ENCODE measurements at regions not wholly inside any gene's neighbourhood (a gene's known extent, or its start where the extent isn't known, plus 50 kb on each side); places are given as distances from the start of the nearest gene placed in this dataset.

DNA sequence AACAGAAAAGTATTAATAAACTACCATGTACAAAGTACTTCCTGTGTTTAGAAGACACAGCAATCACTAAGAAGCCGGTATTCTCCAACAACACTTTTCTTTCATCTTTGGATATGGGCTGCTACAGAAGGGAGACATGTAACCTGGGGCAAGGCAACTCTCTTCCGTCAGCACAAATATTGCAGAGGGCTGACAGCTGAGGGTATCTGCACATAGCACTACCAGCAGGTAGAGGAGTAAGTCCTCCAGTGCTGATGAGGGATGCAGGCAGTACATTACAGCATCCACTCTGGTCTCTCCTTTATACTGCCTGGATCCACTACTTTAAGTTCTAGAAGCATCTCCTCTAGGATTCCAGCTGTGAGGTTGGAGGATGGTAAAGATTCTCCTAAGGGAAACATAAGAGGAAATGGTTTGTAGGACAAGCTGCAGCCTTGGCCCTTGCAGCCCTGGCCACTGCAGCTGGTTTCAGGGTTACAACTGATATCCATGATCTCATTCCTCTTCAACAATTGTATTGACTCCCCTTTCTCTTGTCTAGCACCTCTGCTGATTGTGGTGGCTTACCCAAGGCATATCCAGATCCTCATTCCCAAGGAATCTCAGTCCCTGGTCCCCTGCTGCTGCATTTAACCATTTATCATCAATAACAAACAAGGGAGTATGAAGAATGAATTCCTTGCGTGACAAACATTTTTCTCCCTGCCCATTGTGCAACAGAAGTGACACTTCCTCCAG is 110.7 kb upstream of the ADGRF1 start:
- POLR2A ChIA-PET: no interaction called here
- H3K27me3 Mint-ChIP-seq: peaks cover 1% of the 10 kb centered on the region
- no peaks in the 10 kb centered on the region for H3K4me1 Mint-ChIP-seq (ENCODE audit: low read depth)
- no peak overlapping the region for H3K27ac Mint-ChIP-seq
- no peaks in the 10 kb centered on the region for H3K9me3 Mint-ChIP-seq
- no peak overlapping the region for H3K4me3 Mint-ChIP-seq
- ATAC-seq (no peak), DNase-seq (no peak)
- TF ChIP-seq CTCF (IDR thresholded peaks at IDR 0.05): no peak
- CTCF ChIA-PET: interaction anchor here (1.6 kb wide), 1 partner anchor 9 kb away, joined by 3 read pairs; no protein-coding TSS in a partner anchor
- intact Hi-C loops (cut with micrococcal nuclease): no loop called here
- H3K36me3 Mint-ChIP-seq (ENCODE audit: low read depth): no peaks in the 10 kb centered on the region

DNA sequence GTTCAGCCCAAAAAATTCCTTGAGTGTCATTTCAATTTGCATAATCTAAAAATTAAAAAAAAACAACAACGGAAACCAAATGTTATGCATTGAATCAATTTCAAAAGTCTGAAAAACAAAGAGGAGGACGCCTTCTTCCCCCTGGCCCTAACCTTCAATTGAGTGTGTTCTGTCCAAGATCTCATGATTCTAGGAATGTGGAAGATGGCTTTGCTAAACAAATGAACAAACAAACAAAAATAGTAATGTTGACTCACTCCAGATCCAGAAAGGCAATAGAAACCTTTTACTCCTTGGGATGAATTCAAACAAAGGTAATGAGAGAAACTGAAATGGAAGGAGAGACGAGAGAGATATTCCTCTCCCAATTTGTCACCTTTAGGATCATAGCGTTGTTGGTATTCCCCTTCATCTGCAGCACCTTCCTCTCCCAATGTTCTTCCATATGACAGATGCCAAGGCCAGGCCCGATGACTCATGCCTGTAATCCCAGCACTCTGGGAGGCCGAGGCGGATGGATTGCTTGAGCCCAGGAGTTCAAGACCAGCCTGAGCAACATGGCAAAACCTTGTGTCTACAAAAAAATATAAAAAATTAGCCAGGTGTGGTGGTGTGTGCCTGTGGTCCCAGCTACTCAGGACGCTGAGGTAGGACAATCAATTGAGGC is 109.2 kb upstream of the ADGRF1 start:
- POLR2A ChIA-PET: no interaction called here
- no peaks in the 10 kb centered on the region for H3K36me3 Mint-ChIP-seq (ENCODE audit: low read depth)
- CTCF ChIA-PET: no interaction called here
- no peaks in the 10 kb centered on the region for H3K9me3 Mint-ChIP-seq
- no peak overlapping the region for H3K27ac Mint-ChIP-seq
- ATAC-seq (no peak), DNase-seq (no peak)
- peaks cover 2% of the 10 kb centered on the region for H3K27me3 Mint-ChIP-seq
- intact Hi-C loops (cut with micrococcal nuclease): no loop called here
- H3K4me3 Mint-ChIP-seq: no peak overlapping the region
- no peaks in the 10 kb centered on the region for H3K4me1 Mint-ChIP-seq (ENCODE audit: low read depth)
- TF ChIP-seq CTCF (IDR thresholded peaks at IDR 0.05): no peak

DNA sequence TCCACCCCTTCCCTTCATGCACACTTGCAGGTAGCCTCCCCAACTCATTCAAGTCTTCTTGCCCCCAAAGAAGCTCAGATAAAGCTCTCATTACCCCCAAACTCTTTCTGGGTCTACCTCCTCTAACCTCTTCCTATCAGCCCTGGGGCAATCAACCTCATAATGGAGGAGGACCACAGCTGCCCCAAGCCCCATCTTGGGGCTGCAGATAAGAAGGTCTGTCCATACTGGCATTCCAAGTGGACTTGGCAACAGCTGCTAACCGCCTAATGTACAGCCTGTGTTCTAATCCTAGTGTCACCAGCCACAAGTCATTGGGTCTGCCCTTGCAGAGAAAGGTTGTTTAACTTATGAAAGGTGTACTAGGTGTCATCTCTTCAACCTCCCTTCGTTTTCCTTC is 107.4 kb upstream of the ADGRF1 start:
- DNase-seq (no peak), ATAC-seq (no peak)
- H3K36me3 Mint-ChIP-seq (ENCODE audit: low read depth): no peaks in the 10 kb centered on the region
- no peak overlapping the region for H3K4me3 Mint-ChIP-seq
- intact Hi-C loops (cut with micrococcal nuclease): no loop called here
- ChIA-PET POLR2A (interaction anchor here (0.8 to 1.6 kb wide), 2 partner anchors 10 to 11 kb away, joined by 3 to 6 read pairs; no protein-coding TSS in a partner anchor), CTCF (interaction anchor here (0.9 kb wide), 1 partner anchor 160 kb away, joined by 3 read pairs; the partner anchor contains the start of gene TNFRSF21)
- no peaks in the 10 kb centered on the region for H3K9me3 Mint-ChIP-seq
- H3K27ac Mint-ChIP-seq: no peak overlapping the region
- H3K27me3 Mint-ChIP-seq: peaks cover 3% of the 10 kb centered on the region
- no peaks in the 10 kb centered on the region for H3K4me1 Mint-ChIP-seq (ENCODE audit: low read depth)
- no peak for TF ChIP-seq CTCF (IDR thresholded peaks at IDR 0.05)

DNA sequence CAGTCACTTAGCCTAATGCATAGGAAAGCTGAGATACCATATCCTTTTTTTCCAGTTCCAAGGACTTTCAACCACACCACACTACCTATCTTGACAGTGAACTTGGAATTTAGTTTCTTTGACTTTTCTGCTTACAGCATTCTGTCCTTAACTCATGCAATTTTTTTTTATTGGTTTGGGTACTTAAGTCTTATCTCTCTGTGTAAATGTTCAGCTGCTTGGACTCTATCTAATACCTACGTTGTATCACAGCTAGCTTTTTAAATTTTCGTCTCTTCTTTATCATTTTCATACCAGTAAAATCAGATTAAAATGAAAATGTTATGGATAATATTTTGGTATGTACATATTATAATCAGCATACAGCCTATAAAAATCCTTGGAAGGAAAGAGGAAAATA is 106.9 kb upstream of the ADGRF1 start:
- no peak for DNase-seq
- Mint-ChIP-seq H3K9me3 (no peaks in the 10 kb centered on the region), H3K4me3 (no peak overlapping the region), H3K27ac (no peak overlapping the region), H3K4me1 (ENCODE audit: low read depth) (no peaks in the 10 kb centered on the region), H3K36me3 (ENCODE audit: low read depth) (no peaks in the 10 kb centered on the region), H3K27me3 (peaks cover 3% of the 10 kb centered on the region)
- no peak for ATAC-seq
- TF ChIP-seq CTCF (IDR thresholded peaks at IDR 0.05): no peak
- intact Hi-C loops (cut with micrococcal nuclease): no loop called here
- ChIA-PET CTCF (interaction anchor here (0.9 kb wide), 1 partner anchor 161 kb away, joined by 3 read pairs; the partner anchor contains the start of gene TNFRSF21), POLR2A (interaction anchor here (1.6 kb wide), 1 partner anchor 11 kb away, joined by 6 read pairs; no protein-coding TSS in a partner anchor)

GRCh38 chr6:47147836-47148344 is 105.8 kb upstream of the ADGRF1 start:
- Mint-ChIP-seq H3K27me3 (peaks cover 3% of the 10 kb centered on the region), H3K9me3 (no peaks in the 10 kb centered on the region), H3K4me1 (ENCODE audit: low read depth) (no peaks in the 10 kb centered on the region), H3K36me3 (ENCODE audit: low read depth) (no peaks in the 10 kb centered on the region), H3K27ac (no peak overlapping the region), H3K4me3 (no peak overlapping the region)
- no peak for ATAC-seq
- DNase-seq: no peak
- intact Hi-C loops (cut with micrococcal nuclease): no loop called here
- no peak for TF ChIP-seq CTCF (IDR thresholded peaks at IDR 0.05)
- POLR2A ChIA-PET: no interaction called here
- CTCF ChIA-PET: no interaction called here
